ENCODE measurements at regions not wholly inside any gene's neighbourhood (a gene's known extent, or its start where the extent isn't known, plus 50 kb on each side); places are given as distances from the start of the nearest gene placed in this dataset.

- no peak for FAIRE-seq
Observed at GRCh38 chr6:24987446-24988115, 51.8 kb upstream of the RIPOR2 start.

DNA sequence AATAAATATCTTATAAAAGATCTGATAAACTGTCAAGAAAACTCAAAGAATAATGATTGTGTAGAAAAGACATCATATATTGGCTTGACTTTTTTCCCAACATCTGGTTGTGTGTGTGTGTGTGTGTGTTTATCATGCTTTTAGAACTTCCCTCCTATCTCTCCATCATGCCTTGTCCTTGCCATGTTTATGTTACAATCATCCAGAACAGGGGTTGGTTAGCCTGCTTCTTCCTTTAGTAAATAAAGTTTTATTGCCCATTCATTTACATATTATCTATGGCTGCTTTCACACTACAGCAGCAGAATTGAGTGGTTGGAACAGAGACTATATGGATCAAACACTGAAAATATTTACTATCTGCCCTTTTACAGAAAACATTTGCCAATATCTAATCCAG, 52.8 kb upstream of the RIPOR2 start:
- no peak for FAIRE-seq

GRCh38 chr6:24990236-24990845, 54.6 kb upstream of the RIPOR2 start:
- FAIRE-seq: no peak

DNA sequence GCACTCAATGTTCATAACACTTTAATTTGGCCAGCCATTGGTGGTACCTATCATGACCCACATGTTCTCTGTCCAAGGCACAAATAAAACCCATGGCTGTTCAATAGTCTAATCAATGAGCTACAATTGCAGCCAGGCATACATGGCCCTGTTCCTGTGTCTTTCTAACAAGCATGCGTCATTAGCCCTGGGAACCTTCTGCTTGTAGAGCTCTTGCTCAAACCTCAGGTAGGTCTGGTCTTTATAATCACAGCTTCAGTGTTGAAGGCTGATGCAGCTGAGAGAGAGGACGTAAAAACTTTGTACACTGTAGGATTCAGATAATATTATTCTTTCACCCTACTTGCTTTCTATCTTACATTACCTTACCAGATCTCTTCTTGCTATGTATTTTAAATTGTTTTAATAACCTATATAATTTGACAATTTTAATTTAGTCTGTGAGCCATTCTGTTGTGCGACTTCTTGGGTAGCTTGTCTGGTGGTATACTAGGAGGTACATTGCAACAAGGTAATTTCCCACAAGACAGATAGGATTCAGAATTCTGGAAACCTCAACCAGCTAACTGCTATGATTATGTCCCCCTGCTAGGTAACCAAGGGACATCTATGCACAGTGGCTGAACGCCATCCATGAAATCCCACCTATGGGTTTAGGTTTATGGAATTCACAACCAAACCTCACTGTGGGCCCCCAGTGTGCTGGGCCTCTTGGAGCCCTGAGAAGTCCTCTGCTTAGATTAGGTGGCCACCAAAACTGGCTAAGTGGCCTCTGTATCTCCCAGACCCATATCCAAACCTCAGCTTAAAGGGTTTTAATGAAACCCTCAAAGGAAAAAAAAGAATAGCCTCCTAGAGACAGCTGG, 55.4 kb upstream of the RIPOR2 start:
- FAIRE-seq: no peak

- no peak for FAIRE-seq
Observed at GRCh38 chr6:24991810-24992467, 56.2 kb upstream of the RIPOR2 start.

- no peak for FAIRE-seq
Observed at GRCh38 chr6:24994812-24995211, 59.1 kb upstream of the RIPOR2 start.

GRCh38 chr6:24995270-24995669, 59.5 kb upstream of the RIPOR2 start:
- no peak for FAIRE-seq

DNA sequence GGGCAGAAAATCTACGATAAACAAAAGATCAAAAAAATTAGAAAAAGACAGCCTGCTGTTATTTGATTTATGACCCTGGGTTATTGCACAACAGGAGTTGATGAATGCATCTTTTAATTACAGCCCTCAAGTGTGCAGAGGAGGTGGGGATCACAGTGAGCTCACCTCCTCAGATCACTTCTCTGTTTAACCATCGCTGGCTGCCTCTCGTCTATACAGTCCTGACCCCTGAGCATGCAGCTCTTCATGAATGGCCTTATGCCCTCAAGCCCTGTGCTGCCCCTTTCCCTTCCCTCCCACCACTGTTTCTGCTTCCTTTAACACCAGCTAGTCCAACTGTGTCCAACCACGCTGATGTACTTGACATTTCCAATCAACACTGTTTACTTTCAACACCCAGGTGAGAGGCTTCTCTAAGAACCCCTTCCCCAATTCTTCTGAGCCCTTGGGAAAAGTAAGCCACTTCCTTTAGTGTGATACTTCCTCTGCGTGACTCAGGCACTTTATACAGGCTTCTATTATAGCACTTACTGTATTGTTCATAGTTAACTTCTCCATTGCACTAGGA, 60.6 kb upstream of the RIPOR2 start:
- FAIRE-seq: no peak

- no peak for FAIRE-seq
Observed at GRCh38 chr6:24997231-24997630, 61.5 kb upstream of the RIPOR2 start.

GRCh38 chr6:24997905-24998304, 62.1 kb upstream of the RIPOR2 start:
- FAIRE-seq: no peak

DNA sequence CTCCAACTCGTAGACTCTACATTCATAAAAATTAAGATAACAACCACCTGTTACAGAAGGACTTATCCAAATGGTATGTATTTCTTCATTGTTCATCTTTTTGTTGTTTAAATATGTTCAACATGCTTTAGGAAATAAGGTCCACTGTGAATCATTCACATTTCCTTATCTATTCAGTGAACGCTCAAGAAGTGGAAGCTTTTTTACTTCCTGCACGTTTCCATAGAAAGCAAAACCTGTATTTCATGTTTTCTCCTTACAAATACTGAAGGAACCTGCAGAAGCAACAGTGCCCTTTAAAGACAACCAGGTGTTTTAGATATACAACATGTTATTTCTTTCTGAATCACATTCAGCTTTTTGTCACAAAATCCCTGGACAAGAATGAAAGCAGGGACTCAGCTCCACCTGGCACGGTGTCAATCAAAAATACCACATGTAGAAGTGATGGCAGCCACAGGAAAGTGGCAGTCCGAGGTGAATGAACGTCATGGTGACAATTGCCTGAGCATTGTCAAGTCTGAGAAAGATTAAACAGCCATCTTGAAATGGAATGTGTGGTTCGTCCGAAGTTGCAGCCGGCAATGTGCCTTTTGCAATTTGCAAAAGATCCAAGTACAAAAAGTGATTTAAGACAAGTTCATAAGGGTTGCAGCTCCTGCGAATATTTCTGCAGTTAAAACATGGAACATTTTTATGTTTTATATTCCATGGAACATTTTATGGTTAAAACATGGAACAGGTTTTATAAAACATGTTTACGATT, 66.7 kb upstream of the RIPOR2 start:
- no peak for FAIRE-seq

DNA sequence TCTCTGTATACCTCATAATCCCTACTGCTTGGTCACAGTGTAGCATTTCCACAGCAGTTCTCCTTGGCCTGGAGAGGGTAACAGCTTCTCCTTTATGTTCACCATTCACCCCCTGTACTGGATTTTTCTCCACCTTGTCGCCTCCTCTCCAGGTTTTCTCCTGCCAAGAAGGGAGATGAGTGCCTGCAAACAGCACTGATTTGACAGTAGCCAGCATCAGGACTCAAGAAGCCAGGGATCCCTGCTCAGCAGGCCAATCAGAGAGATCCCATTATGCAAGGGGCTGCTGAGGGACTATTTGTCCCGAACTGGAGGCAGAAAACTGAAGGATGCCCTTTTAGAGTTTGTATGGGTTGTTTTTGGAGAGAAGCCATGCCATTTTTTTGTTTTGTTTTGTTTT, 68.6 kb upstream of the RIPOR2 start:
- no peak for FAIRE-seq

DNA sequence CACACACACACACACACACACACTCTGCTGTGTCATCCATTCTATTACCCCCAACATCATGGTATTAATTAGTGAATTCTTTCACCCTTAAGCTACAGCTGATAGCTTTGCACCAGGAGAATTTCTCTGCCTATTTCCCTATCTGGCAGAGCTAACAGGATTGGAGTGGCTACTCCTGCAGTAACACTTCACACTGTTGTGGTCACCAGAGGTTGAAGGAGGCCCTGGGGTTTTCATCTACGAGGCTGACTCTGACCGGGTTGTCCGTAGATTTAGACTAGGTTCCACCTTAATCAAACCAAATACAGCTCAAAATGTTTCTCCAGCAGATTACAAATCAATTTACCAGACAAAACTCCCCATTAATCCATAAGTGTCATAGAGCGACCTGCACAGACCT, 69.2 kb upstream of the RIPOR2 start:
- no peak for FAIRE-seq

GRCh38 chr6:25006075-25006474, 70.3 kb upstream of the RIPOR2 start:
- no peak for FAIRE-seq

DNA sequence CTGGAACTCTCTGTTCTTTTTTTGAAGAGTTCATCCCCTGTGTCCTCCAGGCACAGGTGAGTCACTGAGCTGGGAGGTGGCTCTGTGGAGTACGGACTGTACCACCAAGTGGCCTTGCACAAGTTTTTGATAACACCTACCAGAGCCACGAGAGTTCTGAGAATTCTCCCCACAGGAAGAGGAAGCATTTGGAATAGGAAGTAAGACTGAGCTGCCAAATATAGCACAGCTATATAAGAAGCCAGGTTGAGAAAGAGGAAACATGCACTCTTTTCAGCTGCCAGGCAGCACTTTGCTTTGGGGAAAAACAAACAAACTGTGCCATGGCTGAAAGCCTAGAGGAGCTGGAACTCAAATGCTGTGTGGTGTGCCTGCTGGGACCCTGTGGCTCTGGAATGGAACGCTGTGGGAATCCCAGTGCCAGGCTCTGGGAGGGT, 70.8 kb upstream of the RIPOR2 start:
- FAIRE-seq: no peak

- FAIRE-seq: no peak
Observed at GRCh38 chr6:25007269-25007699, 71.5 kb upstream of the RIPOR2 start.

GRCh38 chr6:25008707-25009392, 73.1 kb upstream of the RIPOR2 start:
- no peak for FAIRE-seq

DNA sequence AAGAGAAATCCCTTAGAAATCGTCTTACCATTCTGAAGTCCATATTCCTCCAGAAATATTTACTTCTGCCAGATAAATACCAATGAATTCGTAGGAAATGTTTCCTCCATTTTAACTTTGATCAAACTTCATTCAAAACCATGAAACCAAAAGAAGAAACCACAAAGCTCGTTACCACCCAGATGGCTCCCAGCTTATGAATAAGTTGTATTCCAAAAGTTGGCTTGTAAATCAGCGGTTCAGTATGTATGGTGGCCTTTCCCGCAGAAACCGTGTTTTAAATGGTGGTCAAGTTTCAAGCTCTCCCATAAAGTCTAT, 73.6 kb upstream of the RIPOR2 start:
- no peak for FAIRE-seq

GRCh38 chr6:25010176-25010575, 74.4 kb upstream of the RIPOR2 start:
- FAIRE-seq: no peak

DNA sequence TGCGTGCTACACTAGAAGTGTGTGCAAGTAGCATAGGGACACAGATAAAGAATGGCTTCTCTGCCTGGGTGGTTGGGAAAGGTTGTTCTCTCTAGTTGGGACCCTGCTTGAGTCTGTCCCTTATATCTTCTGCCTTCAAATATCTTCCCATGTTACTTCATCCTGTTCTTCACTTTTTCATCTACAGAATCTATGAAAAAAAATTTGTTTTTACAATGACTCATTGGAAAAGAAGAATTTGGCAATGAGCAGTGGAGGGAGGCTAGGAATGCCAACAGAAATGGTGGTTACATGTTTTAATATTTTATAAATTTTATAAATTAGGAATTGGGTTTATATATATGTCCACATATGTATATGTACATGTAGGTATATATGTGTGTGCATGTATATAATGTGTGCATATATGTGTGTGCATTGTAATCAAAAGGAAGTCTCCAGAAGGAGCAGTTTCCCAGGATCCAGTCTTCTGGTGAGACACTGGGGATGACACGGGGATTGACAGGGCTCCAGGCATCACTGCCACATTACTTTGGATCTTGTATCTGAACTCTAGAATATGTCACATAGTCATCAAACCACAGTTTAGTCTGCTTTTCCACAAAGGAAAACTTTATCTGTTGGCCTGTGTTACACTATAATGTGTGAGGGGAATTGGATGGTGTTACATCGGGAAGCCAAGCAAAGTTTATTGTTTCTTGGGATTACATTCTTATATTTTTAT, 75.3 kb upstream of the RIPOR2 start:
- no peak for FAIRE-seq

DNA sequence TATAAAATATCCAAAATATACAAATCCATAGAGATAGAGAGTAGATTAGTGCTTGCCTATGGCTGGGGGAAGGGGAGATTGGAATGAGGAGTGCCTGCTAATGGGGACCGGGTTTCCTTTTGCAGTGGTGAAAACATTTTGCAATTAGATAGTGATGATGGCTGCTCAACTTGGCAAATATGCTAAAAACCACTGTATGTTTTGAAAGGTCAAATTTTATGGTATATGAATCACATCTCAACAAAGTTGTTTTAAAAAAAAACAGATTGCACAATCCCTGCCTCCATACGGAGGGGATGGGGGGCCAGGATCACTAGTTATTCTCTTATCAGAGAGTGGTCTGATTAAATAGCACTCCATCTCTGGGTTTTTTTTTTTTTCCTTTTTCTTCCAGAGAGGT, 76.9 kb upstream of the RIPOR2 start:
- no peak for FAIRE-seq
